ENCODE measurements at regions not wholly inside any gene's neighbourhood (a gene's known extent, or its start where the extent isn't known, plus 50 kb on each side); places are given as distances from the start of the nearest gene placed in this dataset.

- Mint-ChIP-seq H3K4me1 (peaks cover 13% of the 10 kb centered on the region), H3K4me3 (no peak overlapping the region), H3K27me3 (no peaks in the 10 kb centered on the region), H3K9me3 (ENCODE audit: insufficient read depth) (peaks cover 4% of the 10 kb centered on the region), H3K27ac (no peak overlapping the region)
- POLR2A ChIA-PET: no interaction called here
- WGBS (ENCODE audit: insufficient coverage): 77% methylated on average over 2 of the region's 4 CpGs
- no peak overlapping the region for H3K9ac ChIP-seq (ENCODE audit: low read length)
- H3K36me3 ChIP-seq (replicated peaks in 1 of 2; ENCODE audit: control extremely low read depth in 1 of 2, control insufficient read depth in 1 of 2, extremely low read depth in 1 of 2, insufficient read depth in 2 of 2, low read length in 1 of 2): no peaks in the 10 kb centered on the region
- CTCF ChIA-PET: no interaction called here
- DNase-seq (no peak), ATAC-seq (ENCODE audit: low read depth) (no peak)
- intact Hi-C loops (cut with micrococcal nuclease): no loop called here
- H2AFZ ChIP-seq (ENCODE audit: insufficient read depth, low read depth, low read length, poor library complexity, severe bottlenecking): no peak overlapping the region
- TF ChIP-seq CTCF (IDR thresholded peaks at IDR 0.05) (no peak), EZH2 (IDR thresholded peaks at IDR 0.05; ENCODE audit: borderline replicate concordance, insufficient read depth, low read depth, low read length, poor library complexity, severe bottlenecking) (no peak)
- H4K20me1 ChIP-seq (ENCODE audit: control insufficient read depth, insufficient read depth, low read length, poor library complexity, severe bottlenecking): no peaks in the 10 kb centered on the region
- H3K27me3 ChIP-seq (replicated peaks in 1 of 4; ENCODE audit: control extremely low read depth in 1 of 4, control insufficient read depth in 3 of 4, insufficient read depth in 4 of 4, low read length in 3 of 4): no peaks in the 10 kb centered on the region
- peaks cover 8 to 10% of the 10 kb centered on the region in 2 donors for H3K4me1 ChIP-seq (ENCODE audit: control insufficient read depth in 2 of 2, insufficient read depth in 2 of 2, low read length in 2 of 2)
- no peak overlapping the region for H3K4me2 ChIP-seq (replicated peaks; ENCODE audit: low read depth, low read length, poor library complexity, severe bottlenecking)
- no peaks in the 10 kb centered on the region for H3K79me2 ChIP-seq (ENCODE audit: control insufficient read depth, insufficient read depth, low read length)
- H3K27ac ChIP-seq (ENCODE audit: low read length in 2 of 2): no peak overlapping the region
- no peak overlapping the region for H3K4me3 ChIP-seq (ENCODE audit: control extremely low read depth in 1 of 5, extremely low read depth in 1 of 5, insufficient read depth in 1 of 5, low read depth in 2 of 5, low read length in 4 of 5)
- H3K9me3 ChIP-seq (ENCODE audit: control extremely low read depth in 1 of 3, control insufficient read depth in 2 of 3, insufficient read depth in 1 of 3, low read length in 2 of 3): peaks cover 0 to 4% (median 0%) of the 10 kb centered on the region in 3 donors
Observed at GRCh38 chr10:3544561-3544960, 240.4 kb downstream of the KLF6 start.

GRCh38 chr10:3542185-3542611, 242.8 kb downstream of the KLF6 start:
- CTCF ChIA-PET: interaction anchor here (0.6 kb wide), 1 partner anchor 112 kb away, joined by 3 read pairs; no protein-coding TSS in a partner anchor

More at GRCh38 chr10:3542185-3542611, 242.8 kb downstream of the KLF6 start:
- Histone ChIP-seq H3K36me3 (replicated peaks in 1 of 2; ENCODE audit: control extremely low read depth in 1 of 2, control insufficient read depth in 1 of 2, extremely low read depth in 1 of 2, insufficient read depth in 2 of 2, low read length in 1 of 2) (no peaks in the 10 kb centered on the region), H3K9me3 (ENCODE audit: control extremely low read depth in 1 of 3, control insufficient read depth in 2 of 3, insufficient read depth in 1 of 3, low read length in 2 of 3) (no peaks in the 10 kb centered on the region), H3K9ac (ENCODE audit: low read length) (no peak overlapping the region), H4K20me1 (ENCODE audit: control insufficient read depth, insufficient read depth, low read length, poor library complexity, severe bottlenecking) (no peaks in the 10 kb centered on the region), H2AFZ (ENCODE audit: insufficient read depth, low read depth, low read length, poor library complexity, severe bottlenecking) (no peak overlapping the region), H3K79me2 (ENCODE audit: control insufficient read depth, insufficient read depth, low read length) (no peaks in the 10 kb centered on the region), H3K4me3 (ENCODE audit: control extremely low read depth in 1 of 5, extremely low read depth in 1 of 5, insufficient read depth in 1 of 5, low read depth in 2 of 5, low read length in 4 of 5) (no peak overlapping the region), H3K27me3 (replicated peaks in 1 of 4; ENCODE audit: control extremely low read depth in 1 of 4, control insufficient read depth in 3 of 4, insufficient read depth in 4 of 4, low read length in 3 of 4) (no peaks in the 10 kb centered on the region), H3K27ac (ENCODE audit: low read length in 2 of 2) (no peak overlapping the region), H3K4me2 (replicated peaks; ENCODE audit: low read depth, low read length, poor library complexity, severe bottlenecking) (no peak overlapping the region), H3K4me1 (ENCODE audit: control insufficient read depth in 2 of 2, insufficient read depth in 2 of 2, low read length in 2 of 2) (no peaks in the 10 kb centered on the region)
- POLR2A ChIA-PET: no interaction called here
- Mint-ChIP-seq H3K27ac (no peak overlapping the region), H3K4me3 (no peak overlapping the region), H3K4me1 (no peaks in the 10 kb centered on the region), H3K27me3 (no peaks in the 10 kb centered on the region), H3K9me3 (ENCODE audit: insufficient read depth) (peaks cover 4% of the 10 kb centered on the region)
- TF ChIP-seq EZH2 (IDR thresholded peaks at IDR 0.05; ENCODE audit: borderline replicate concordance, insufficient read depth, low read depth, low read length, poor library complexity, severe bottlenecking) (no peak), CTCF (IDR thresholded peaks at IDR 0.05) (no peak)
- WGBS (ENCODE audit: insufficient coverage): 91% methylated on average over 3 of the region's 5 CpGs
- DNase-seq (no peak), ATAC-seq (ENCODE audit: low read depth) (no peak)
- intact Hi-C loops (cut with micrococcal nuclease): no loop called here

Measured in B cell (primary cell).